ENCODE measurements at regions not wholly inside any gene's neighbourhood (a gene's known extent, or its start where the extent isn't known, plus 50 kb on each side); places are given as distances from the start of the nearest gene placed in this dataset.

DNA sequence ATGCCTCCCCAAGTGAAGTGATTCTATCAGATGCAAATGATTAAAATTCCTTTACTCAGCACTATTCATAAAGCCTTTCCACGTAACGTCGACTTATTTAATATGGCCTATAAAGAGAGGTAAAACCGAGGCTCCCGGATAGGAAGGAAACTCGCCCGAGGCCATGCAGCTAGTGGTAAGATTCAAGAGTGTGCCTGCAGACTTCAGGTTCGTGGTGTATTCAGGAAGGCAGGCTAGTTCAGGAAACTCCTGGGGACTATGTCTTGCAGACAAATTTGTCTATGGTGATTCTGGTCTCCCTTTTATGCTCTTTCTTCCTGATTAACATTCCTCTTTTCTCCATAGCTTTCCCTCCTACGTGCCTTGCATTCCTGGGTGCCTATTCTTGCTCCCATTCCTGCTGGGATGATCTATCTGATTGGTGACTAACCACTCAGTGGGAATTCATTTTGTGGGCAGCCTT, 150.7 kb downstream of the SST start:
- H3K36me3 ChIP-seq (ENCODE audit: control insufficient read depth in 2 of 2, extremely low read depth in 1 of 2, insufficient read depth in 2 of 2, low read length in 2 of 2), result no peaks in the 10 kb centered on the region
- no peak overlapping the region for H3K4me2 ChIP-seq (ENCODE audit: control insufficient read depth, extremely low read depth, insufficient read depth, low read depth, low read length)
- no peak for DNase-seq (ENCODE audit: low read depth, low spot score)
- no peaks in the 10 kb centered on the region for H4K20me1 ChIP-seq (ENCODE audit: control insufficient read depth, extremely low read depth, insufficient read depth, low read length)
- dilution Hi-C loops (cut with MboI; ENCODE audit: extremely low pct_ligation_motif_present, low sequenced_read_pairs), result no loop called here
- TF ChIP-seq, protein P1, sequence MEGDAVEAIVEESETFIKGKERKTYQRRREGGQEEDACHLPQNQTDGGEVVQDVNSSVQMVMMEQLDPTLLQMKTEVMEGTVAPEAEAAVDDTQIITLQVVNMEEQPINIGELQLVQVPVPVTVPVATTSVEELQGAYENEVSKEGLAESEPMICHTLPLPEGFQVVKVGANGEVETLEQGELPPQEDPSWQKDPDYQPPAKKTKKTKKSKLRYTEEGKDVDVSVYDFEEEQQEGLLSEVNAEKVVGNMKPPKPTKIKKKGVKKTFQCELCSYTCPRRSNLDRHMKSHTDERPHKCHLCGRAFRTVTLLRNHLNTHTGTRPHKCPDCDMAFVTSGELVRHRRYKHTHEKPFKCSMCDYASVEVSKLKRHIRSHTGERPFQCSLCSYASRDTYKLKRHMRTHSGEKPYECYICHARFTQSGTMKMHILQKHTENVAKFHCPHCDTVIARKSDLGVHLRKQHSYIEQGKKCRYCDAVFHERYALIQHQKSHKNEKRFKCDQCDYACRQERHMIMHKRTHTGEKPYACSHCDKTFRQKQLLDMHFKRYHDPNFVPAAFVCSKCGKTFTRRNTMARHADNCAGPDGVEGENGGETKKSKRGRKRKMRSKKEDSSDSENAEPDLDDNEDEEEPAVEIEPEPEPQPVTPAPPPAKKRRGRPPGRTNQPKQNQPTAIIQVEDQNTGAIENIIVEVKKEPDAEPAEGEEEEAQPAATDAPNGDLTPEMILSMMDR (optimal IDR thresholded peaks at IDR 0.05 in 1 of 3, IDR thresholded peaks at IDR 0.05 in 1 of 3, conservative IDR thresholded peaks at IDR 0.05 in 1 of 3; ENCODE audit: extremely low read depth in 1 of 3, insufficient read depth in 2 of 3, low read length in 3 of 3), result no peak
- no peak for TF ChIP-seq EZH2 (IDR thresholded peaks at IDR 0.05; ENCODE audit: low read length)
- H3K9me3 ChIP-seq (ENCODE audit: control insufficient read depth, low read depth, low read length), result no peaks in the 10 kb centered on the region
- H3K27ac ChIP-seq (ENCODE audit: control insufficient read depth, insufficient read depth, low read length), result no peak overlapping the region
- no peak overlapping the region for H3K4me3 ChIP-seq (ENCODE audit: control insufficient read depth in 2 of 3, extremely low read depth in 1 of 3, insufficient read depth in 2 of 3, low read depth in 1 of 3, low read length in 3 of 3)
- no peak overlapping the region for H2AFZ ChIP-seq (ENCODE audit: control insufficient read depth, low read length)
- H3K9me1 ChIP-seq (ENCODE audit: control insufficient read depth, extremely low read depth, insufficient read depth, low read length), result no peaks in the 10 kb centered on the region
- no peaks in the 10 kb centered on the region for H3K4me1 ChIP-seq (ENCODE audit: control insufficient read depth, extremely low read depth, insufficient read depth, low read length)
- H3K27me3 ChIP-seq (ENCODE audit: control insufficient read depth, extremely low read depth, insufficient read depth, low read length), result peaks cover 3% of the 10 kb centered on the region
- no peaks in the 10 kb centered on the region for H3K79me2 ChIP-seq (ENCODE audit: control insufficient read depth, insufficient read depth, low read length)
- no peak overlapping the region for H3K9ac ChIP-seq (ENCODE audit: control insufficient read depth, extremely low read depth, insufficient read depth, low read length)
- FAIRE-seq, result no peak

DNA sequence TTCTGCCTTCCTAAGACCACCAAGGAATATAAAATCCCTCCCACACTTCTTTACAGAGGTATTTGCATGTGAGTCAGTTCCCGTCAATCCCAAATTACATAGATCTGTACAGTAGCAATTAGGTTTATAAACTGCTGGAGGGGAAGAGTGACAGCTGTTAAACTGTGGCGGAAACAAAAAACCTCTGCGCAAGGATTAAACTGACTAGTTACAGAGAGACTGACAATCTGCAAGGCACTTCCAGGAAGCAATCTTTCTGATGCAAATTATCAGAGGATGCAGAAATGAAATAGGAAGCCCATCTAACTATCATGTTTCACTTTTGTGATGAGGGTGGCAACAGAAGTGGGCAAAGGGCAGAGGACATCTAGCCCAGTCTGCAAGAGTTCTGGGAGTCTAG, 150.4 kb downstream of the RTP4 start:
- no peak for TF ChIP-seq EZH2 (IDR thresholded peaks at IDR 0.05; ENCODE audit: low read length)
- TF ChIP-seq, protein P1 (optimal IDR thresholded peaks at IDR 0.05 in 1 of 3, IDR thresholded peaks at IDR 0.05 in 1 of 3, conservative IDR thresholded peaks at IDR 0.05 in 1 of 3; ENCODE audit: extremely low read depth in 1 of 3, insufficient read depth in 2 of 3, low read length in 3 of 3), result no peak
- Histone ChIP-seq H3K36me3 (ENCODE audit: control insufficient read depth in 2 of 2, extremely low read depth in 1 of 2, insufficient read depth in 2 of 2, low read length in 2 of 2) (no peaks in the 10 kb centered on the region), H3K4me3 (ENCODE audit: control insufficient read depth in 2 of 3, extremely low read depth in 1 of 3, insufficient read depth in 2 of 3, low read depth in 1 of 3, low read length in 3 of 3) (no peak overlapping the region), H3K27ac (ENCODE audit: control insufficient read depth, insufficient read depth, low read length) (no peak overlapping the region), H3K79me2 (ENCODE audit: control insufficient read depth, insufficient read depth, low read length) (no peaks in the 10 kb centered on the region), H3K9me1 (ENCODE audit: control insufficient read depth, extremely low read depth, insufficient read depth, low read length) (no peaks in the 10 kb centered on the region), H3K9ac (ENCODE audit: control insufficient read depth, extremely low read depth, insufficient read depth, low read length) (no peak overlapping the region), H3K4me2 (ENCODE audit: control insufficient read depth, extremely low read depth, insufficient read depth, low read depth, low read length) (no peak overlapping the region), H3K4me1 (ENCODE audit: control insufficient read depth, extremely low read depth, insufficient read depth, low read length) (no peaks in the 10 kb centered on the region), H3K27me3 (ENCODE audit: control insufficient read depth, extremely low read depth, insufficient read depth, low read length) (peaks cover 3% of the 10 kb centered on the region), H2AFZ (ENCODE audit: control insufficient read depth, low read length) (no peak overlapping the region), H3K9me3 (ENCODE audit: control insufficient read depth, low read depth, low read length) (no peaks in the 10 kb centered on the region), H4K20me1 (ENCODE audit: control insufficient read depth, extremely low read depth, insufficient read depth, low read length) (no peaks in the 10 kb centered on the region)
- DNase-seq (ENCODE audit: low read depth, low spot score) (no peak), FAIRE-seq (no peak)
- dilution Hi-C loops (cut with MboI; ENCODE audit: extremely low pct_ligation_motif_present, low sequenced_read_pairs), result no loop called here

Measured in keratinocyte (primary cell).